ENCODE measurements at regions not wholly inside any gene's neighbourhood (a gene's known extent, or its start where the extent isn't known, plus 50 kb on each side); places are given as distances from the start of the nearest gene placed in this dataset.

DNA sequence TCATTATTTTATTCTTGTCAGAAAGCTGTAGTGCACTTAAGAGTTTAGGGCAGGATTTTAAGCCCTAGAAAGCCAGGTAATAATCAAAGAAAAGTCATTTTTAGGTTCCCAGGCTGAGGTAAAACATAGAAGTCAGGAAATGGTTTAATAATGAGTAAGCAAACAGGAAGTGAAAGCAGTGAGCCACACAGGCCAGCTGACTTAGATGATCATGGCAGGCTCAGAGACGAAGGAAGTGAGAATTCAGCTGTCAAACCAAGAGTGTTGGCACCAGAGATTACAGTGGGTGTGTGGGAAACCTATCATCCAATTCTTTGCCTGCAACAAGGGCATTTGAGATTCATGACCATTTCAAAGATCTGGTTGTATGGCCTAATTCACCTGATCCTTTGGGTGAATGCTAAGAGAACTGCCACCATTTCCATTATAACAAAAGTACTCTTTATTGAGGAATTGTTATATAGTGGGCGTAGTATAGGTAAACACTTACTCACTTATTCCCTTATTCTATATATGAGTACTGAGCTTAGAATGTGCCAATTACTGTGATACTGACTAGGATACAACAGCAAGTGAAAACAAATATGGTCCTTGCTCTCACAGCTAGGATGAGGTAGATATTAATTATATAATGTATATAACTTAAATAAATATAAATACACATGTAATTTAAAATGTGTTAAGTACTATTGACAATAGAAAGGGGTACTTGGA, 103.7 kb upstream of the EDNRB start:
- TF ChIP-seq, protein P1, sequence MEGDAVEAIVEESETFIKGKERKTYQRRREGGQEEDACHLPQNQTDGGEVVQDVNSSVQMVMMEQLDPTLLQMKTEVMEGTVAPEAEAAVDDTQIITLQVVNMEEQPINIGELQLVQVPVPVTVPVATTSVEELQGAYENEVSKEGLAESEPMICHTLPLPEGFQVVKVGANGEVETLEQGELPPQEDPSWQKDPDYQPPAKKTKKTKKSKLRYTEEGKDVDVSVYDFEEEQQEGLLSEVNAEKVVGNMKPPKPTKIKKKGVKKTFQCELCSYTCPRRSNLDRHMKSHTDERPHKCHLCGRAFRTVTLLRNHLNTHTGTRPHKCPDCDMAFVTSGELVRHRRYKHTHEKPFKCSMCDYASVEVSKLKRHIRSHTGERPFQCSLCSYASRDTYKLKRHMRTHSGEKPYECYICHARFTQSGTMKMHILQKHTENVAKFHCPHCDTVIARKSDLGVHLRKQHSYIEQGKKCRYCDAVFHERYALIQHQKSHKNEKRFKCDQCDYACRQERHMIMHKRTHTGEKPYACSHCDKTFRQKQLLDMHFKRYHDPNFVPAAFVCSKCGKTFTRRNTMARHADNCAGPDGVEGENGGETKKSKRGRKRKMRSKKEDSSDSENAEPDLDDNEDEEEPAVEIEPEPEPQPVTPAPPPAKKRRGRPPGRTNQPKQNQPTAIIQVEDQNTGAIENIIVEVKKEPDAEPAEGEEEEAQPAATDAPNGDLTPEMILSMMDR (IDR thresholded peaks at IDR 0.05) = no peak
- H3K4me3 ChIP-seq = no peak overlapping the region
- peak overlapping the region in 1 of 2 donors; percentile 22 for H3K27ac ChIP-seq
- DNase-seq (ENCODE audit: low spot score) = no peak

DNA sequence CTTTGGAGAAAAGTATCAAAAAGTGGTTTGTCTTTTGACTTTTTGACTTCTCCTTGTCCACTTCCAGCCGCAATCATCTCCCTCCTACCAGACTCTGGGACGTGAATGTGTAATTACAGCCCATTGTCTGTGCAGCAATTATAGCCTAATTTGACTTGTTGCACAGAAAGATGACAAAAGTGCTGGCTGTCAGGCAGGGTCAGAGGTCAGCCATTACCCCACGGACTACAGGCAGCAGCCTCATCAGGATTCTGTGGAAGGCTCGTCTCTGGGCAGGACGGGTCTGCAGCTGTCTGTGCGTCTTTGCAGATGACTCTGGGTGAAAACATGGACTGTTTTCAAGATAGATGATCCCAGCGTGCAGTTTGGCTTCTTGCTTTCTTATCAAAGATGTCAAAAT, 102.2 kb upstream of the EDNRB start:
- Histone ChIP-seq H3K27ac (no peak overlapping the region), H3K4me3 (no peak overlapping the region)
- no peak for DNase-seq (ENCODE audit: low spot score)

GRCh38 chr13:78015782-78016181, 97.2 kb upstream of the EDNRB start:
- no peak overlapping the region for H3K4me3 ChIP-seq
- no peak for DNase-seq (ENCODE audit: low spot score)
- no peak overlapping the region for H3K27ac ChIP-seq
- TF ChIP-seq, protein P1 (IDR thresholded peaks at IDR 0.05) = no peak

More for the DNA sequence above, 102.2 kb upstream of the EDNRB start:
- TF ChIP-seq, protein P1 (IDR thresholded peaks at IDR 0.05) = no peak

- Histone ChIP-seq H3K4me3 (no peak overlapping the region), H3K27ac (no peak overlapping the region)
- DNase-seq (ENCODE audit: low spot score) = no peak
- TF ChIP-seq, protein P1 (IDR thresholded peaks at IDR 0.05) = no peak
Observed at GRCh38 chr13:78012046-78012445, 93.4 kb upstream of the EDNRB start.

DNA sequence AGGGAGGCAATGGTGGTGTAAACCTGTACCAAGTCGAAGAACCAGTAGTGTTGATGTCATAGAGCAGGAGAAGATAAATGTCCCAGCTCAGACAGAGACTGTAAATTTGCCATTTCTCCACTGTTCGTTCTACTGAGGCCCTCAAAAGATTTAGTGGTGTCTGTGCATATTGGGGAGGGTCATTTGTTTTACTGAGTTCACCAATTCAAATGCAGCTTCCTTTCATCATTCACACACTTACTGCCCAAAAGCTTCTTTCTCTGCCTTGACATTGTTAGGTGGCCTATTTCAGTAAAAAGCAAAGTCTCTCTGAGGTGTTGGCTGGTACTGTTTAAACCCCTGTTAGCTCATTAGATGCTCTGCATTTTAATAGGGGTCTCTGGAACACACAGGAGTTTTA, 86.2 kb upstream of the EDNRB start:
- DNase-seq (ENCODE audit: low spot score) = no peak
- Histone ChIP-seq H3K4me3 (no peak overlapping the region), H3K27ac (no peak overlapping the region)
- TF ChIP-seq, protein P1 (IDR thresholded peaks at IDR 0.05) = no peak

- Histone ChIP-seq H3K27ac (no peak overlapping the region), H3K4me3 (no peak overlapping the region)
- no peak for DNase-seq (ENCODE audit: low spot score)
- TF ChIP-seq, protein P1 (IDR thresholded peaks at IDR 0.05) = no peak
Observed at GRCh38 chr13:77999746-78000145, 81.1 kb upstream of the EDNRB start.

- TF ChIP-seq, protein P1 (IDR thresholded peaks at IDR 0.05) = no peak
- Histone ChIP-seq H3K27ac (no peak overlapping the region), H3K4me3 (no peak overlapping the region)
- no peak for DNase-seq (ENCODE audit: low spot score)
Observed at GRCh38 chr13:77994166-77994565, 75.5 kb upstream of the EDNRB start.
